Right lobe of liver (tissue), 4 donors: ENCODE measurements at regions not wholly inside any gene's neighbourhood (a gene's known extent, or its start where the extent isn't known, plus 50 kb on each side); places are given as distances from the start of the nearest gene placed in this dataset.

Source experiments
- POLR2A ChIP-seq: fragments of 450-650 bp; IDR thresholded peaks from one replicate; pipeline ENCODE4 v1.6.1; 2017; ENCODE audit warnings: antibody characterized with exemption, mild to moderate bottlenecking
- TF ChIP-seq, protein P1 (sequence below), 4 donors: fragments of 200-600 bp in 3 of 4; fragments of 450-650 bp in 1 of 4; IDR thresholded peaks; one replicate each; pipeline versions ENCODE4 v1.5.1 to v1.8.0; 2016 to 2022; ENCODE audit warnings: antibody characterized with exemption in 4 of 4, mild to moderate bottlenecking in 2 of 4
- donor health status: DM: no; HTN: no; CAD: no.
- donor health status: DM: no; HTN: no; CAD: no.
- donor health status: DM: no; HTN: yes; CAD: no.

DNA sequence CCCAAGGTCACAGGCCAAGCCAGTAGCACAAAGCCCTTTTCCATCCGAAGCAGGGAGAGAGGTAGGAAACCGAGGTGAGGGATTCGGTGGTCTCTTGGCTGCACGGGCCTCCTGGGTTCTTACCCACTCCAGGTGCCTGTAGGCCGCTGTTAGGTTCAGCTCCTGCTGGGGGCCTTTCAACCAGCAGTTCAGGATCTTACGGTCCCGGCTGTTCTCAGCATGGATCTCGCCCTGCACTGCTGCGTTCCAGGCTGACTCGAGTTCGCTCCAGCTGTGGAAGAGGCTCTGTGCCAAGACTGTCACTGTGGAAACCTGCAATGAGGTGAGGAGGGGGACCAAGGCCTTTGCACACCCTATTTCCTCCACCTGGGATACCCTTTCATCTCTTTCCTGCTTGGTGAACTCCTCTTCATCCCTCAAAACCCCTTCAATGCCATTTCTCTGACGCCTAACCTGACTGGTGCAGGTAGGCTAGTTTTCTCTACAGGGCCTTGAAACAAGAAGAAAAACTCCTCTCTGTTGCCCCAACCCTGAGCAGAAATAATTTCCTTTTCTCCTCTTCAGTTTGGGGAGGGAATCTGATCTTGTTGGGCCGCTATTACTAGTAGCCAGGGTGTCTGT, 103.6 kb downstream of the RMI2 start:
- TF ChIP-seq, protein P1, sequence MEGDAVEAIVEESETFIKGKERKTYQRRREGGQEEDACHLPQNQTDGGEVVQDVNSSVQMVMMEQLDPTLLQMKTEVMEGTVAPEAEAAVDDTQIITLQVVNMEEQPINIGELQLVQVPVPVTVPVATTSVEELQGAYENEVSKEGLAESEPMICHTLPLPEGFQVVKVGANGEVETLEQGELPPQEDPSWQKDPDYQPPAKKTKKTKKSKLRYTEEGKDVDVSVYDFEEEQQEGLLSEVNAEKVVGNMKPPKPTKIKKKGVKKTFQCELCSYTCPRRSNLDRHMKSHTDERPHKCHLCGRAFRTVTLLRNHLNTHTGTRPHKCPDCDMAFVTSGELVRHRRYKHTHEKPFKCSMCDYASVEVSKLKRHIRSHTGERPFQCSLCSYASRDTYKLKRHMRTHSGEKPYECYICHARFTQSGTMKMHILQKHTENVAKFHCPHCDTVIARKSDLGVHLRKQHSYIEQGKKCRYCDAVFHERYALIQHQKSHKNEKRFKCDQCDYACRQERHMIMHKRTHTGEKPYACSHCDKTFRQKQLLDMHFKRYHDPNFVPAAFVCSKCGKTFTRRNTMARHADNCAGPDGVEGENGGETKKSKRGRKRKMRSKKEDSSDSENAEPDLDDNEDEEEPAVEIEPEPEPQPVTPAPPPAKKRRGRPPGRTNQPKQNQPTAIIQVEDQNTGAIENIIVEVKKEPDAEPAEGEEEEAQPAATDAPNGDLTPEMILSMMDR (IDR thresholded peaks at IDR 0.05), result no peak
- TF ChIP-seq POLR2A, result no peak
